ENCODE measurements at regions not wholly inside any gene's neighbourhood (a gene's known extent, or its start where the extent isn't known, plus 50 kb on each side); places are given as distances from the start of the nearest gene placed in this dataset.
"Not testable (repeated sequence)": the region's sequence is repeated elsewhere in the genome, so short reads cannot be mapped to it uniquely, and the experiment has no call there.

- DNase-seq = no peak
These were observed 619.3 kb downstream of the SI start for GRCh38 chr3:164458986-164459385.

GRCh38 chr3:164453714-164454113 lies 624.6 kb downstream of the SI start:
- no peak for DNase-seq

- DNase-seq = no peak
These were observed 625.6 kb downstream of the SI start for GRCh38 chr3:164452707-164453106.

GRCh38 chr3:164451072-164451910 lies 627.0 kb downstream of the SI start:
- DNase-seq = no peak

GRCh38 chr3:164450276-164450905 lies 627.9 kb downstream of the SI start:
- DNase-seq = no peak

GRCh38 chr3:164419220-164419619 lies 659.1 kb downstream of the SI start:
- no peak for DNase-seq

- DNase-seq = peak; percentile 97
These were observed 659.9 kb downstream of the SI start for GRCh38 chr3:164418414-164418813.

GRCh38 chr3:164417955-164418354 lies 660.3 kb downstream of the SI start:
- peak; percentile 16 for DNase-seq

GRCh38 chr3:164416491-164417222 lies 661.6 kb downstream of the SI start:
- peak; percentile 22 for DNase-seq

- DNase-seq = no peak
These were observed 670.0 kb downstream of the SI start for GRCh38 chr3:164408326-164408725.

- DNase-seq = no peak
These were observed 671.2 kb downstream of the SI start for GRCh38 chr3:164407111-164407510.

- peak; percentile 2 for DNase-seq
These were observed 672.0 kb downstream of the SI start for GRCh38 chr3:164406281-164406680.

- no peak for DNase-seq
These were observed 676.4 kb downstream of the SI start for GRCh38 chr3:164401923-164402322.

GRCh38 chr3:164401440-164401839 lies 676.9 kb downstream of the SI start:
- not testable (repeated sequence) for DNase-seq

GRCh38 chr3:164397462-164397861 lies 680.8 kb downstream of the SI start:
- peak; percentile 4 for DNase-seq

GRCh38 chr3:164393171-164393570 lies 685.1 kb downstream of the SI start:
- no peak for DNase-seq

GRCh38 chr3:164390046-164390445 lies 688.2 kb downstream of the SI start:
- no peak for DNase-seq

- DNase-seq = no peak
These were observed 691.1 kb downstream of the SI start for GRCh38 chr3:164387236-164387635.

- peak; percentile 2 for DNase-seq
These were observed 698.1 kb downstream of the SI start for GRCh38 chr3:164380156-164380555.

- no peak for DNase-seq
These were observed 700.8 kb downstream of the SI start for GRCh38 chr3:164377466-164377865.

- DNase-seq = peak; percentile 29
These were observed 702.3 kb downstream of the SI start for GRCh38 chr3:164375995-164376394.

GRCh38 chr3:164375538-164375937 lies 702.8 kb downstream of the SI start:
- no peak for DNase-seq

- DNase-seq = no peak
These were observed 706.6 kb downstream of the SI start for GRCh38 chr3:164371681-164372080.

GRCh38 chr3:164370970-164371369 lies 707.3 kb downstream of the SI start:
- no peak for DNase-seq
